ENCODE measurements at regions not wholly inside any gene's neighbourhood (a gene's known extent, or its start where the extent isn't known, plus 50 kb on each side); places are given as distances from the start of the nearest gene placed in this dataset.

- no peak overlapping the region for H3K14ac ChIP-seq (ENCODE audit: low read length)
- H4K91ac ChIP-seq (ENCODE audit: low read depth, low read length, poor library complexity), result no peak overlapping the region
- no peak overlapping the region for H2AFZ ChIP-seq (ENCODE audit: low read length)
- no peak overlapping the region for H3K27ac ChIP-seq (replicated peaks; ENCODE audit: low read length)
- H3K4ac ChIP-seq (ENCODE audit: low read length), result no peak overlapping the region
- no peak overlapping the region for H3K23ac ChIP-seq (ENCODE audit: low read depth, low read length, poor library complexity)
- H3K9ac ChIP-seq (ENCODE audit: low read depth, low read length, poor library complexity), result no peak overlapping the region
- no peak overlapping the region for H2BK5ac ChIP-seq (ENCODE audit: low read length)
- H3K36me3 ChIP-seq (replicated peaks in 1 of 2; ENCODE audit: control insufficient read depth in 2 of 2, insufficient read depth in 2 of 2, low read length in 2 of 2), result no peaks in the 10 kb centered on the region
- H2AK5ac ChIP-seq (ENCODE audit: low read depth, low read length), result no peak overlapping the region
- H3K79me1 ChIP-seq (ENCODE audit: low read depth, low read length), result no peaks in the 10 kb centered on the region
- H4K8ac ChIP-seq (ENCODE audit: low read depth, low read length), result no peak overlapping the region
- no peak overlapping the region for H3K18ac ChIP-seq (ENCODE audit: low read length)
- no peak overlapping the region for H2BK120ac ChIP-seq (ENCODE audit: low read depth, low read length)
- H2BK12ac ChIP-seq (ENCODE audit: low read length), result no peak overlapping the region
- H2BK15ac ChIP-seq (ENCODE audit: low read length), result no peak overlapping the region
- no peak for DNase-seq (ENCODE audit: low spot score)
- no peaks in the 10 kb centered on the region for H3K9me3 ChIP-seq (replicated peaks in 1 of 2; ENCODE audit: control insufficient read depth in 2 of 2, insufficient read depth in 1 of 2, low read depth in 1 of 2, low read length in 2 of 2)
- no peak overlapping the region for H3K4me2 ChIP-seq (ENCODE audit: insufficient read depth, low read length, poor library complexity, severe bottlenecking)
- whole genome bisulfite sequencing, 2 donors (ENCODE audit: extremely low coverage in 2 of 2, insufficient read length in 2 of 2, insufficient replicate concordance in 1 of 2), result no CpG with 5 or more reads among the region's 2 CpGs
- no peaks in the 10 kb centered on the region for H3K27me3 ChIP-seq (ENCODE audit: control insufficient read depth in 3 of 3, insufficient read depth in 3 of 3, low read depth in 1 of 3, low read length in 3 of 3)
- no peaks in the 10 kb centered on the region for H3K4me1 ChIP-seq (ENCODE audit: control insufficient read depth in 2 of 2, insufficient read depth in 1 of 2, low read depth in 1 of 2, low read length in 2 of 2)
- no peak overlapping the region for H3K4me3 ChIP-seq (ENCODE audit: low read length in 2 of 2)
These were observed 508.7 kb downstream of the TRIML1 start for GRCh38 chr4:188647820-188648370.

DNA sequence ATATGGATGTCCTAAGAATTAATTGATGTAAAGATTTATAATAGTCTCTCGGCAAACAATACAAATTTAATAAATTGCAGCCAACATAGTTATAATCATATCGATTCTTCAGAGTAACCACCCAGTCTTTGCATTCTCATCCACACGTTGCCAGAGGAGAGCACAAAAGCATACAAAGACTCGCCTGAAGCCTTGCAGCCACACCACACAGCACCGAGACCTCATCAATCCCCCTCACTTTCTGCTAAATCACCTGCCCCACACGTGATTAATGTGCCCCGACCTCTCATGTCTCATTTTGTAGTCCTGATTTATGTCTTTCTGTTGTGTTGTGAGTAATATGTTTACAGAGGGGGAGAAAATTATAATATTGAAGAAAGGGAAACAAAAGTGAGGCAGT is 510.4 kb downstream of the TRIML1 start:
- H3K4me2 ChIP-seq (ENCODE audit: insufficient read depth, low read length, poor library complexity, severe bottlenecking), result no peak overlapping the region
- H3K27me3 ChIP-seq (ENCODE audit: control insufficient read depth in 3 of 3, insufficient read depth in 3 of 3, low read depth in 1 of 3, low read length in 3 of 3), result no peaks in the 10 kb centered on the region
- no peak overlapping the region for H3K14ac ChIP-seq (ENCODE audit: low read length)
- no peaks in the 10 kb centered on the region for H3K4me1 ChIP-seq (ENCODE audit: control insufficient read depth in 2 of 2, insufficient read depth in 1 of 2, low read depth in 1 of 2, low read length in 2 of 2)
- H4K8ac ChIP-seq (ENCODE audit: low read depth, low read length), result no peak overlapping the region
- H3K4me3 ChIP-seq (ENCODE audit: low read length in 2 of 2), result no peak overlapping the region
- H3K9ac ChIP-seq (ENCODE audit: low read depth, low read length, poor library complexity), result no peak overlapping the region
- no peaks in the 10 kb centered on the region for H3K9me3 ChIP-seq (replicated peaks in 1 of 2; ENCODE audit: control insufficient read depth in 2 of 2, insufficient read depth in 1 of 2, low read depth in 1 of 2, low read length in 2 of 2)
- no peak overlapping the region for H2BK5ac ChIP-seq (ENCODE audit: low read length)
- DNase-seq (ENCODE audit: low spot score), result no peak
- no peak overlapping the region for H2BK12ac ChIP-seq (ENCODE audit: low read length)
- H4K91ac ChIP-seq (ENCODE audit: low read depth, low read length, poor library complexity), result no peak overlapping the region
- no CpG with 5 or more reads among the region's 7 CpGs for WGBS, 2 donors (ENCODE audit: extremely low coverage in 2 of 2, insufficient read length in 2 of 2, insufficient replicate concordance in 1 of 2)
- H2BK120ac ChIP-seq (ENCODE audit: low read depth, low read length), result no peak overlapping the region
- H3K4ac ChIP-seq (ENCODE audit: low read length), result no peak overlapping the region
- no peak overlapping the region for H2AK5ac ChIP-seq (ENCODE audit: low read depth, low read length)
- no peak overlapping the region for H2AFZ ChIP-seq (ENCODE audit: low read length)
- H3K27ac ChIP-seq (replicated peaks; ENCODE audit: low read length), result no peak overlapping the region
- no peak overlapping the region for H3K18ac ChIP-seq (ENCODE audit: low read length)
- no peaks in the 10 kb centered on the region for H3K36me3 ChIP-seq (replicated peaks in 1 of 2; ENCODE audit: control insufficient read depth in 2 of 2, insufficient read depth in 2 of 2, low read length in 2 of 2)
- no peak overlapping the region for H2BK15ac ChIP-seq (ENCODE audit: low read length)
- H3K23ac ChIP-seq (ENCODE audit: low read depth, low read length, poor library complexity), result no peak overlapping the region
- no peaks in the 10 kb centered on the region for H3K79me1 ChIP-seq (ENCODE audit: low read depth, low read length)

DNA sequence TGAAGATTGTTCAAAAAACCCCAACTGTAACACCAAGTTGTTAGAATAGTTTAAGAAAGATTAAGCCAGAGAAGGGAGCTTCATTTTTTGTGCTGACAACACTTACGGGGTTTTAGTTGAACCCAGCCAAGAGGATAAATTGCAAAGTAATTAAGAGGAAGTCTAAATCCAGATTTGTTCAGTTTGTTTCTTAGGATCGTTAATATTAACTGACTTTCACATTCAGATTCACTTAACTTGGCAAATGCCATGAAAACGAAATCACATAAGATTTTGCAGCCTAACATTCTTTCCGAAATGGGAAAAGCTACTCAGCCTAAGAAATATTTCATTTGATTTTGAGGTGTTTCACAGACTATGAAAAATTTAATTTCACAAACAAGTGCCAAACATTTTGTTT is 511.3 kb downstream of the TRIML1 start:
- no peaks in the 10 kb centered on the region for H3K36me3 ChIP-seq (replicated peaks in 1 of 2; ENCODE audit: control insufficient read depth in 2 of 2, insufficient read depth in 2 of 2, low read length in 2 of 2)
- no peak overlapping the region for H3K14ac ChIP-seq (ENCODE audit: low read length)
- H2BK12ac ChIP-seq (ENCODE audit: low read length), result no peak overlapping the region
- H3K79me1 ChIP-seq (ENCODE audit: low read depth, low read length), result no peaks in the 10 kb centered on the region
- H3K4ac ChIP-seq (ENCODE audit: low read length), result no peak overlapping the region
- WGBS, 2 donors (ENCODE audit: extremely low coverage in 2 of 2, insufficient read length in 2 of 2, insufficient replicate concordance in 1 of 2), result no CpG with 5 or more reads among the region's 4 CpGs
- no peak overlapping the region for H4K8ac ChIP-seq (ENCODE audit: low read depth, low read length)
- H3K4me1 ChIP-seq (ENCODE audit: control insufficient read depth in 2 of 2, insufficient read depth in 1 of 2, low read depth in 1 of 2, low read length in 2 of 2), result no peaks in the 10 kb centered on the region
- H2BK15ac ChIP-seq (ENCODE audit: low read length), result no peak overlapping the region
- H3K4me3 ChIP-seq (ENCODE audit: low read length in 2 of 2), result no peak overlapping the region
- H2BK120ac ChIP-seq (ENCODE audit: low read depth, low read length), result no peak overlapping the region
- H3K9me3 ChIP-seq (replicated peaks in 1 of 2; ENCODE audit: control insufficient read depth in 2 of 2, insufficient read depth in 1 of 2, low read depth in 1 of 2, low read length in 2 of 2), result no peaks in the 10 kb centered on the region
- no peak overlapping the region for H3K18ac ChIP-seq (ENCODE audit: low read length)
- H2AK5ac ChIP-seq (ENCODE audit: low read depth, low read length), result no peak overlapping the region
- no peak for DNase-seq (ENCODE audit: low spot score)
- H3K4me2 ChIP-seq (ENCODE audit: insufficient read depth, low read length, poor library complexity, severe bottlenecking), result no peak overlapping the region
- H2BK5ac ChIP-seq (ENCODE audit: low read length), result no peak overlapping the region
- no peak overlapping the region for H4K91ac ChIP-seq (ENCODE audit: low read depth, low read length, poor library complexity)
- no peak overlapping the region for H3K9ac ChIP-seq (ENCODE audit: low read depth, low read length, poor library complexity)
- H2AFZ ChIP-seq (ENCODE audit: low read length), result no peak overlapping the region
- no peak overlapping the region for H3K27ac ChIP-seq (replicated peaks; ENCODE audit: low read length)
- no peak overlapping the region for H3K23ac ChIP-seq (ENCODE audit: low read depth, low read length, poor library complexity)
- no peaks in the 10 kb centered on the region for H3K27me3 ChIP-seq (ENCODE audit: control insufficient read depth in 3 of 3, insufficient read depth in 3 of 3, low read depth in 1 of 3, low read length in 3 of 3)

GRCh38 chr4:188657365-188657764 is 518.1 kb downstream of the TRIML1 start:
- no peaks in the 10 kb centered on the region for H3K79me1 ChIP-seq (ENCODE audit: low read depth, low read length)
- H3K4ac ChIP-seq (ENCODE audit: low read length), result no peak overlapping the region
- H2BK12ac ChIP-seq (ENCODE audit: low read length), result no peak overlapping the region
- H3K9ac ChIP-seq (ENCODE audit: low read depth, low read length, poor library complexity), result no peak overlapping the region
- H3K23ac ChIP-seq (ENCODE audit: low read depth, low read length, poor library complexity), result no peak overlapping the region
- H3K36me3 ChIP-seq (replicated peaks in 1 of 2; ENCODE audit: control insufficient read depth in 2 of 2, insufficient read depth in 2 of 2, low read length in 2 of 2), result no peaks in the 10 kb centered on the region
- H3K4me3 ChIP-seq (ENCODE audit: low read length in 2 of 2), result no peak overlapping the region
- H3K27me3 ChIP-seq (ENCODE audit: control insufficient read depth in 3 of 3, insufficient read depth in 3 of 3, low read depth in 1 of 3, low read length in 3 of 3), result no peaks in the 10 kb centered on the region
- H2BK5ac ChIP-seq (ENCODE audit: low read length), result no peak overlapping the region
- no peak overlapping the region for H2AK5ac ChIP-seq (ENCODE audit: low read depth, low read length)
- H3K14ac ChIP-seq (ENCODE audit: low read length), result no peak overlapping the region
- no peak overlapping the region for H2BK15ac ChIP-seq (ENCODE audit: low read length)
- no peak for DNase-seq (ENCODE audit: low spot score)
- H3K4me1 ChIP-seq (ENCODE audit: control insufficient read depth in 2 of 2, insufficient read depth in 1 of 2, low read depth in 1 of 2, low read length in 2 of 2), result no peaks in the 10 kb centered on the region
- H2BK120ac ChIP-seq (ENCODE audit: low read depth, low read length), result no peak overlapping the region
- no peaks in the 10 kb centered on the region for H3K9me3 ChIP-seq (replicated peaks in 1 of 2; ENCODE audit: control insufficient read depth in 2 of 2, insufficient read depth in 1 of 2, low read depth in 1 of 2, low read length in 2 of 2)
- no peak overlapping the region for H2AFZ ChIP-seq (ENCODE audit: low read length)
- no peak overlapping the region for H4K91ac ChIP-seq (ENCODE audit: low read depth, low read length, poor library complexity)
- no CpG with 5 or more reads among the region's 5 CpGs for WGBS, 2 donors (ENCODE audit: extremely low coverage in 2 of 2, insufficient read length in 2 of 2, insufficient replicate concordance in 1 of 2)
- H3K27ac ChIP-seq (replicated peaks; ENCODE audit: low read length), result no peak overlapping the region
- no peak overlapping the region for H4K8ac ChIP-seq (ENCODE audit: low read depth, low read length)
- H3K4me2 ChIP-seq (ENCODE audit: insufficient read depth, low read length, poor library complexity, severe bottlenecking), result no peak overlapping the region
- peak overlapping the region; percentile 85 for H3K18ac ChIP-seq (ENCODE audit: low read length)

Measured in neuronal stem cell (in vitro differentiated cells).